Panc1 (cell line): ENCODE measurements at regions not wholly inside any gene's neighbourhood (a gene's known extent, or its start where the extent isn't known, plus 50 kb on each side); places are given as distances from the start of the nearest gene placed in this dataset.

ENCODE experiments used
- ATAC-seq: fragments of 200-7000 bp; cut with Tn5 transposase; 2 replicates; pipeline ENCODE4 v1.9.1; 2020; ENCODE audit warnings: mild to moderate bottlenecking, moderate library complexity
- BruUV-seq: library from RNA; stranded (reverse); fragments of 400-500 nt; replicated peaks from 2 replicates; lab custom pipeline; 2021; lab: Mats Ljungman, UMichigan
- CTCF ChIA-PET: fragments of 300-600 bp; sonication (Branson Sonifier 250); formaldehyde crosslinking; loops from one replicate; lab custom pipeline; 2022; ENCODE audit warnings: antibody characterized with exemption; lab: Charles Lee
- POLR2A ChIA-PET: fragments of 300-600 bp; sonication (Branson Sonifier 250); formaldehyde crosslinking; loops from one replicate; lab custom pipeline; 2022; ENCODE audit warnings: antibody characterized with exemption; lab: Charles Lee
- DNase-seq: peaks from one replicate; pipeline ENCODE4 v3.0.0-alpha.2; 2010; ENCODE audit warnings: low read depth, low spot score
- H3K27ac ChIP-seq: 2 replicates; pipeline ENCODE4 v1.5.1; 2011; ENCODE audit warnings: mild to moderate bottlenecking, low read length, inconsistent platforms
- H3K27me3 ChIP-seq: fragments of 200-500 bp; sonication (Bioruptor generic); 2 replicates; pipeline ENCODE4 v1.6.0; 2014; ENCODE audit warnings: low read length, inconsistent platforms; ENCODE audit not compliant: control insufficient read depth, insufficient read depth
- H3K36me3 ChIP-seq: fragments of 200-500 bp; sonication (Bioruptor generic); 2 replicates; pipeline ENCODE4 v1.5.1; 2014; ENCODE audit warnings: inconsistent platforms, mild to moderate bottlenecking, low read length, moderate library complexity; ENCODE audit not compliant: control insufficient read depth, insufficient read depth
- H3K4me1 ChIP-seq: 2 replicates; pipeline ENCODE4 v1.5.1; 2011; ENCODE audit warnings: inconsistent platforms, mild to moderate bottlenecking, low read length, moderate library complexity; ENCODE audit not compliant: control insufficient read depth, insufficient read depth
- H3K4me3 ChIP-seq, 2 experiments: 2 replicates each; pipeline ENCODE4 v1.5.1; 2011 to 2012; ENCODE audit warnings: low read depth in 2 of 2, low read length in 2 of 2, mild to moderate bottlenecking in 2 of 2, inconsistent platforms in 1 of 2, moderate library complexity in 1 of 2
- H3K9me3 ChIP-seq: fragments of 200-500 bp; sonication (Bioruptor generic); 2 replicates; pipeline ENCODE4 v1.5.1; 2014; ENCODE audit warnings: low read depth, mild to moderate bottlenecking, inconsistent platforms, low read length, moderate library complexity; ENCODE audit not compliant: control insufficient read depth, insufficient read depth
- POLR2AphosphoS5 ChIP-seq: IDR thresholded peaks from 2 replicates; pipeline ENCODE4 v1.6.1; 2012; ENCODE audit warnings: mild to moderate bottlenecking, low read depth, low read length, moderate library complexity
- SIN3A ChIP-seq: IDR thresholded peaks from 2 replicates; pipeline ENCODE4 v1.6.1; 2012; ENCODE audit warnings: low read depth, mild to moderate bottlenecking, low read length, moderate library complexity, borderline replicate concordance; ENCODE audit not compliant: insufficient read depth
- TCF7L2 ChIP-seq: IDR thresholded peaks from 2 replicates; pipeline ENCODE4 v1.6.1; 2011; ENCODE audit warnings: mild to moderate bottlenecking, low read depth, low read length, inconsistent platforms
- in situ Hi-C: cut with HindIII; loops from 2 replicates; pipeline ENCODE4 v1.10.0; 2016; ENCODE audit warnings: low sequenced_read_pairs, low pct_unique_long_range_greater_than_20kb
- intact Hi-C: fragments of 100-400 bp; cut with micrococcal nuclease; formaldehyde crosslinking; loops from one replicate; pipeline ENCODE4 v1.10.0; 2022; ENCODE audit not compliant: unreplicated experiment
- TF ChIP-seq, protein P1 (sequence below), 2 experiments: IDR thresholded peaks; 2 replicates each; pipeline ENCODE4 v1.6.1; 2011 to 2012; ENCODE audit warnings: low read depth in 2 of 2, control low read depth in 1 of 2, low read length in 1 of 2, mild to moderate bottlenecking in 1 of 2, moderate library complexity in 1 of 2; ENCODE audit not compliant: insufficient read depth in 1 of 2
- TF ChIP-seq, protein P2 (sequence below): fragments of 450-650 bp; IDR thresholded peaks from 2 replicates; pipeline ENCODE4 v1.5.1; 2017; ENCODE audit warnings: mild to moderate bottlenecking

DNA sequence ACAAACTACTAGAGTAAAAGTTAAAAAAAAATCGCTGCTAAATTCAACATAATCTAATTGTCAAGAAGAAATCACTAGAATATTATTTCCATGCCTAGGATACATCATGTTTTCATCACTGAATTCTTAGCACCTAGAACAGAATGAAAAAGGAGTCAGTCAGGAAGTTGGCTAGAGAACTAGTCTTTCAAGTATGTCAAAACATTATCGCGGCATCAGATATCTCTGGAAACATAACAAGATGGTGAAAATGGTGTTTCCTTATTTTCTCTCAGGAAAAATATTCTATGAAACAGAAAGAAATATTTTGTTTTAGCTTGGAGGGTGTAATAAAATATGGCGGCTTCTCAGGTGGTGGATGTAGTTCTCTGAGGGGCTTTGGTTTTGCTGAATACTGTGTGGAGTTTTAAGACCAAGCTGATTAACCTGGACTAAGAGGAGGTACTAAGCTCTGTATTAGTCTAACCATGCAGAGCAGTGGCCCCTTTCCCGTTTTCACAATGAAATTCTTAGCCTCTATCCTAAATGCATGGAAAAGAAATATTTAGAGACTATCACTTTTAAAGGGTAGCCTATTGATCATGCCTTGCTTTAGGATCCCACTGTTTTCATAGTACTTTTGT, 205.6 kb downstream of the MDFIC start:
- BruUV-seq, result no TSS peak
- POLR2A ChIA-PET, result no interaction called here
- no peaks in the 10 kb centered on the region for H3K27me3 ChIP-seq
- TF ChIP-seq SIN3A (no peak), TCF7L2 (no peak), POLR2AphosphoS5 (no peak)
- TF ChIP-seq, protein P1, sequence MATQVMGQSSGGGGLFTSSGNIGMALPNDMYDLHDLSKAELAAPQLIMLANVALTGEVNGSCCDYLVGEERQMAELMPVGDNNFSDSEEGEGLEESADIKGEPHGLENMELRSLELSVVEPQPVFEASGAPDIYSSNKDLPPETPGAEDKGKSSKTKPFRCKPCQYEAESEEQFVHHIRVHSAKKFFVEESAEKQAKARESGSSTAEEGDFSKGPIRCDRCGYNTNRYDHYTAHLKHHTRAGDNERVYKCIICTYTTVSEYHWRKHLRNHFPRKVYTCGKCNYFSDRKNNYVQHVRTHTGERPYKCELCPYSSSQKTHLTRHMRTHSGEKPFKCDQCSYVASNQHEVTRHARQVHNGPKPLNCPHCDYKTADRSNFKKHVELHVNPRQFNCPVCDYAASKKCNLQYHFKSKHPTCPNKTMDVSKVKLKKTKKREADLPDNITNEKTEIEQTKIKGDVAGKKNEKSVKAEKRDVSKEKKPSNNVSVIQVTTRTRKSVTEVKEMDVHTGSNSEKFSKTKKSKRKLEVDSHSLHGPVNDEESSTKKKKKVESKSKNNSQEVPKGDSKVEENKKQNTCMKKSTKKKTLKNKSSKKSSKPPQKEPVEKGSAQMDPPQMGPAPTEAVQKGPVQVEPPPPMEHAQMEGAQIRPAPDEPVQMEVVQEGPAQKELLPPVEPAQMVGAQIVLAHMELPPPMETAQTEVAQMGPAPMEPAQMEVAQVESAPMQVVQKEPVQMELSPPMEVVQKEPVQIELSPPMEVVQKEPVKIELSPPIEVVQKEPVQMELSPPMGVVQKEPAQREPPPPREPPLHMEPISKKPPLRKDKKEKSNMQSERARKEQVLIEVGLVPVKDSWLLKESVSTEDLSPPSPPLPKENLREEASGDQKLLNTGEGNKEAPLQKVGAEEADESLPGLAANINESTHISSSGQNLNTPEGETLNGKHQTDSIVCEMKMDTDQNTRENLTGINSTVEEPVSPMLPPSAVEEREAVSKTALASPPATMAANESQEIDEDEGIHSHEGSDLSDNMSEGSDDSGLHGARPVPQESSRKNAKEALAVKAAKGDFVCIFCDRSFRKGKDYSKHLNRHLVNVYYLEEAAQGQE (IDR thresholded peaks at IDR 0.05; ENCODE audit: insufficient read depth in 1 of 2, low read depth in 2 of 2, low read length in 1 of 2), result no peak
- no peak for ATAC-seq
- no peaks in the 10 kb centered on the region for H3K36me3 ChIP-seq
- H3K4me1 ChIP-seq, result no peaks in the 10 kb centered on the region
- intact Hi-C loops (no loop called here), in situ Hi-C loops (no loop called here)
- CTCF ChIA-PET, result no interaction called here
- no peaks in the 10 kb centered on the region for H3K9me3 ChIP-seq
- H3K27ac ChIP-seq, result no peak overlapping the region
- no peak for DNase-seq
- no peak overlapping the region for H3K4me3 ChIP-seq

DNA sequence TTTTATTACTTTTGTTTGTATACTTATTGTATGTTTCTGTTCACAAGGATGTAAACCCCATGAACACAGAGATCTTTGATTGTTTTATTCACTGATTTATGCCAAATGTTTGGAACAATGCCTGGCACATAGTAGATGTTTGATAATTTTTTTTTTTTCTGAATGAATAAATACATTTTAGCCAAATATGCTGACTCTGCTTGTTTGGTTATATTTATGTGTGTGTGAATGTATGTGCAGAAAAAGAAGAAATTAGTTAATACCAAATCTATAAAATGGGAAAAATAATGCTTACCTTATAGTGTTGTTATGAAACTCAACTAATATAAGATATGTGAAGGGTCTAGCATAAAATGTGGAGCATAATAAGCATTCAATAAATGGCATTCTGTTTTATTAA, 203.9 kb downstream of the MDFIC start:
- no peaks in the 10 kb centered on the region for H3K36me3 ChIP-seq
- ChIA-PET CTCF (no interaction called here), POLR2A (no interaction called here)
- BruUV-seq, result no TSS peak
- TF ChIP-seq, protein P2, sequence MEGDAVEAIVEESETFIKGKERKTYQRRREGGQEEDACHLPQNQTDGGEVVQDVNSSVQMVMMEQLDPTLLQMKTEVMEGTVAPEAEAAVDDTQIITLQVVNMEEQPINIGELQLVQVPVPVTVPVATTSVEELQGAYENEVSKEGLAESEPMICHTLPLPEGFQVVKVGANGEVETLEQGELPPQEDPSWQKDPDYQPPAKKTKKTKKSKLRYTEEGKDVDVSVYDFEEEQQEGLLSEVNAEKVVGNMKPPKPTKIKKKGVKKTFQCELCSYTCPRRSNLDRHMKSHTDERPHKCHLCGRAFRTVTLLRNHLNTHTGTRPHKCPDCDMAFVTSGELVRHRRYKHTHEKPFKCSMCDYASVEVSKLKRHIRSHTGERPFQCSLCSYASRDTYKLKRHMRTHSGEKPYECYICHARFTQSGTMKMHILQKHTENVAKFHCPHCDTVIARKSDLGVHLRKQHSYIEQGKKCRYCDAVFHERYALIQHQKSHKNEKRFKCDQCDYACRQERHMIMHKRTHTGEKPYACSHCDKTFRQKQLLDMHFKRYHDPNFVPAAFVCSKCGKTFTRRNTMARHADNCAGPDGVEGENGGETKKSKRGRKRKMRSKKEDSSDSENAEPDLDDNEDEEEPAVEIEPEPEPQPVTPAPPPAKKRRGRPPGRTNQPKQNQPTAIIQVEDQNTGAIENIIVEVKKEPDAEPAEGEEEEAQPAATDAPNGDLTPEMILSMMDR, result no peak
- no peak for TF ChIP-seq SIN3A
- TF ChIP-seq, protein P1 (IDR thresholded peaks at IDR 0.05; ENCODE audit: insufficient read depth in 1 of 2, low read depth in 2 of 2, low read length in 1 of 2), result no peak
- TF ChIP-seq POLR2AphosphoS5, result no peak
- no peak for TF ChIP-seq TCF7L2
- H3K4me3 ChIP-seq, result no peak overlapping the region
- no peaks in the 10 kb centered on the region for H3K27me3 ChIP-seq
- H3K4me1 ChIP-seq, result no peaks in the 10 kb centered on the region
- in situ Hi-C loops, result no loop called here
- ATAC-seq (no peak), DNase-seq (no peak)
- H3K27ac ChIP-seq, result no peak overlapping the region
- no peaks in the 10 kb centered on the region for H3K9me3 ChIP-seq
- intact Hi-C loops, result no loop called here
